HepG2 (cell line): ENCODE measurements at regions not wholly inside any gene's neighbourhood (a gene's known extent, or its start where the extent isn't known, plus 50 kb on each side); places are given as distances from the start of the nearest gene placed in this dataset.
A peak's percentile ranks its signal among the peaks of the same experiment; 100 is the strongest.

Source experiments
- AGO1 ChIP-seq: fragments of 200-400 bp; formaldehyde crosslinking; IDR thresholded peaks from 2 replicates; pipeline ENCODE4 v1.6.1; 2017; ENCODE audit warnings: mild to moderate bottlenecking, low read depth, low read length, moderate library complexity; ENCODE audit not compliant: poor library complexity, severe bottlenecking
- ATF2 ChIP-seq: sonication (generic); formaldehyde crosslinking; IDR thresholded peaks from 2 replicates; pipeline ENCODE4 v1.4.0; 2020; ENCODE audit warnings: missing genetic modification reagents
- CAMTA2 ChIP-seq: sonication (generic); formaldehyde crosslinking; IDR thresholded peaks from 2 replicates; pipeline ENCODE4 v1.4.0; 2020; ENCODE audit warnings: mild to moderate bottlenecking, missing genetic modification reagents, borderline replicate concordance
- CREBL2 ChIP-seq: sonication (generic); formaldehyde crosslinking; IDR thresholded peaks from 2 replicates; pipeline ENCODE4 v1.8.1; 2023; ENCODE audit warnings: missing genetic modification reagents, mild to moderate bottlenecking, borderline replicate concordance
- DMAP1 ChIP-seq: IDR thresholded peaks from 2 replicates; pipeline ENCODE4 v1.6.1; 2016
- E2F1 ChIP-seq: sonication (generic); formaldehyde crosslinking; IDR thresholded peaks from 2 replicates; pipeline ENCODE4 v1.5.0; 2020; ENCODE audit warnings: missing genetic modification reagents
- ERF ChIP-seq: IDR thresholded peaks from 2 replicates; pipeline ENCODE4 v1.6.1; 2018; ENCODE audit warnings: missing biosample characterization, missing genetic modification reagents
- ETV5 ChIP-seq: IDR thresholded peaks from 2 replicates; pipeline ENCODE4 v1.6.1; 2018; ENCODE audit warnings: missing biosample characterization, missing genetic modification reagents, inconsistent platforms, borderline replicate concordance
- FOSL1 ChIP-seq: sonication (generic); formaldehyde crosslinking; IDR thresholded peaks from 2 replicates; pipeline ENCODE4 v1.9.0; 2021; ENCODE audit warnings: missing genetic modification reagents, borderline replicate concordance
- HMG20A ChIP-seq: IDR thresholded peaks from 2 replicates; pipeline ENCODE4 v1.6.1; 2016; ENCODE audit warnings: borderline replicate concordance
- IKZF1 ChIP-seq: fragments of 450-650 bp; IDR thresholded peaks from 2 replicates; pipeline ENCODE4 v1.7.1; 2016
- KAT2B ChIP-seq: fragments of 150-350 bp; IDR thresholded peaks from 2 replicates; pipeline ENCODE4 v1.6.1; 2014; ENCODE audit warnings: low read depth, low read length, borderline replicate concordance
- KLF16 ChIP-seq, 2 experiments: sonication (generic) in 1 of 2; formaldehyde crosslinking in 1 of 2; IDR thresholded peaks; 2 replicates each; pipeline versions ENCODE4 v1.6.1 to v1.8.0; 2016 to 2023; ENCODE audit warnings: missing genetic modification reagents in 2 of 2, missing compliant biosample characterization in 1 of 2
- MYNN ChIP-seq: sonication (generic); formaldehyde crosslinking; IDR thresholded peaks from 2 replicates; pipeline ENCODE4 v1.4.0; 2020; ENCODE audit warnings: mild to moderate bottlenecking, low read depth, missing genetic modification reagents
- NR3C1 ChIP-seq: sonication (generic); formaldehyde crosslinking; IDR thresholded peaks from 2 replicates; pipeline ENCODE4 v1.4.0; 2020; ENCODE audit warnings: missing genetic modification reagents
- PTBP1 ChIP-seq: fragments of 200-400 bp; formaldehyde crosslinking; IDR thresholded peaks from 2 replicates; pipeline ENCODE4 v1.6.1; 2018; ENCODE audit warnings: low read length, low read depth; ENCODE audit not compliant: poor library complexity, severe bottlenecking
- REPIN1 ChIP-seq: sonication (generic); formaldehyde crosslinking; IDR thresholded peaks from 2 replicates; pipeline ENCODE4 v1.8.0; 2022; ENCODE audit warnings: missing genetic modification reagents, low read depth, mild to moderate bottlenecking, borderline replicate concordance
- SATB2 ChIP-seq: sonication (generic); formaldehyde crosslinking; IDR thresholded peaks from 2 replicates; pipeline ENCODE4 v1.5.0; 2020; ENCODE audit warnings: missing genetic modification reagents
- TMF1 ChIP-seq: sonication (generic); formaldehyde crosslinking; IDR thresholded peaks from 2 replicates; pipeline ENCODE4 v1.8.1; 2022; ENCODE audit warnings: low read depth, missing genetic modification reagents
- ZC3H13 ChIP-seq: sonication (generic); formaldehyde crosslinking; IDR thresholded peaks from 2 replicates; pipeline ENCODE4 v1.8.1; 2023; ENCODE audit warnings: mild to moderate bottlenecking, missing genetic modification reagents, moderate library complexity
- ZNF10 ChIP-seq: sonication (generic); formaldehyde crosslinking; IDR thresholded peaks from 2 replicates; pipeline ENCODE4 v1.4.0; 2020; ENCODE audit warnings: mild to moderate bottlenecking, low read depth, missing genetic modification reagents, borderline replicate concordance
- ZNF335 ChIP-seq: sonication (generic); formaldehyde crosslinking; IDR thresholded peaks from 2 replicates; pipeline ENCODE4 v1.4.0; 2020; ENCODE audit warnings: missing genetic modification reagents
- ZNF570 ChIP-seq: sonication (generic); formaldehyde crosslinking; IDR thresholded peaks from 2 replicates; pipeline ENCODE4 v1.4.0; 2020; ENCODE audit warnings: mild to moderate bottlenecking, missing genetic modification reagents, borderline replicate concordance
- ZNF572 ChIP-seq: sonication (generic); formaldehyde crosslinking; IDR thresholded peaks from 2 replicates; pipeline ENCODE4 v1.5.1; 2020; ENCODE audit warnings: mild to moderate bottlenecking, missing genetic modification reagents
- ZNF577 ChIP-seq: sonication (generic); formaldehyde crosslinking; IDR thresholded peaks from 2 replicates; pipeline ENCODE4 v1.4.0; 2020; ENCODE audit warnings: mild to moderate bottlenecking, low read depth, missing genetic modification reagents, borderline replicate concordance
- ZNF703 ChIP-seq: sonication (generic); formaldehyde crosslinking; IDR thresholded peaks from 2 replicates; pipeline ENCODE4 v1.5.1; 2020; ENCODE audit warnings: missing genetic modification reagents, mild to moderate bottlenecking, moderate library complexity, borderline replicate concordance
- ZNF75D ChIP-seq: sonication (generic); formaldehyde crosslinking; IDR thresholded peaks from 2 replicates; pipeline ENCODE4 v1.8.1; 2023; ENCODE audit warnings: missing genetic modification reagents, mild to moderate bottlenecking, borderline replicate concordance

GRCh38 chr2:234676783-234677450 lies 180.0 kb upstream of the ARL4C start (continued):
- TF ChIP-seq CREBL2 (CRISPR knock-in tag) (no peak), SATB2 (CRISPR knock-in tag) (0 out of 2 replicates have a peak, but pooled peaks have one; percentile 10), ERF (CRISPR knock-in tag) (no peak), AGO1 (no peak), ZNF75D (CRISPR knock-in tag) (no peak), ZNF335 (CRISPR knock-in tag) (no peak), DMAP1 (CRISPR knock-in tag) (no peak), ETV5 (CRISPR knock-in tag) (peak; percentile 81), REPIN1 (CRISPR knock-in tag) (0 out of 2 replicates have a peak, but pooled peaks have one; percentile 5), CAMTA2 (CRISPR knock-in tag) (no peak), ZNF570 (CRISPR knock-in tag) (no peak), ZC3H13 (CRISPR knock-in tag) (no peak), ZNF703 (CRISPR knock-in tag) (no peak), IKZF1 (no peak), ZNF10 (no peak), FOSL1 (no peak), MYNN (CRISPR knock-in tag) (no peak), ZNF577 (CRISPR knock-in tag) (no peak), PTBP1 (no peak), KAT2B (no peak), E2F1 (no peak), TMF1 (CRISPR knock-in tag) (no peak), ATF2 (CRISPR knock-in tag) (0 out of 2 replicates have a peak, but pooled peaks have one; percentile 9), ZNF572 (CRISPR knock-in tag) (no peak), HMG20A (peak; percentile 22; the same call in 1 of the 2 replicates), NR3C1 (no peak), KLF16 (CRISPR knock-in tag; IDR thresholded peaks at IDR 0.05) (no peak)
